Left hindlimb (tissue), 1 donor: ENCODE measurements at regions not wholly inside any gene's neighbourhood (a gene's known extent, or its start where the extent isn't known, plus 50 kb on each side); places are given as distances from the start of the nearest gene placed in this dataset.

ENCODE experiments used
- DNase-seq: peaks from one replicate; pipeline ENCODE4 v3.0.0-alpha.2; 2018

DNA sequence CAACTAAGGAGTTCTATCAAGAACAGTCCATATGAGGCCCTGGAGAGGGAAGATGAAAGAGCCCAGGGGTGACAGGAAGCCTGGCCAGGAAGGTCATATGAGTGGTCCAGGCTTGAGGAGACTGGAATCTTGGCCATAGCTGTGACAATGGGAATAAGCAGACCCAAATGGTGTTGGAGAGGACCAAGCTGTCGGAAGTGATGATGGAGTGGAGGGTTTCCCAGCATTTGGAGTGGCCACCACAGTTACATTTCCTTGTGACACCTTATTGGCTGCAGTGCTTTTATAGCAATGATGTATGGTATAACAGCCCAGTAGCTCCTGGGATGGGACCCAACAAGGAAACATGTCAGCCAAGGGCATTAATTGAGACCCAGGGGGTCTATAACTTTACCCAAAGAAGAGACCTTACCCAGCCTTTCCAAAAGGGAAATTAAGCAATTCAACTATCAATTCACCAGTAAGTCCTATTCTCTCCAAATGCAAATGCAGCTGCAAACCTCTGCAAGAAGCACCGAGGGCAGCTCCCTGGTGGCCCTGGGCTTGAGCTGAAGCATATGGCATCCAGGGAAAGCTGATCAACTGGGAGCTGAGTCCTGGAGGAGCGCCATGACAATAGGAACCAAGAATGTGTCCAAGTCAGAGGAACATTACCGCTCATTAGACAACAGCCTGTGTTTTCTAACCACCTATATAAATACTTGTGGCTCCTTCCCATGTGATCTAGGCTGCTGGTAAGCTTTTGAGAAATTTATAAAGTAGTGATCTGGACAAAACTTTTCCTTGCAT, 219.4 kb downstream of the SOD2 start:
- no peak for DNase-seq

DNA sequence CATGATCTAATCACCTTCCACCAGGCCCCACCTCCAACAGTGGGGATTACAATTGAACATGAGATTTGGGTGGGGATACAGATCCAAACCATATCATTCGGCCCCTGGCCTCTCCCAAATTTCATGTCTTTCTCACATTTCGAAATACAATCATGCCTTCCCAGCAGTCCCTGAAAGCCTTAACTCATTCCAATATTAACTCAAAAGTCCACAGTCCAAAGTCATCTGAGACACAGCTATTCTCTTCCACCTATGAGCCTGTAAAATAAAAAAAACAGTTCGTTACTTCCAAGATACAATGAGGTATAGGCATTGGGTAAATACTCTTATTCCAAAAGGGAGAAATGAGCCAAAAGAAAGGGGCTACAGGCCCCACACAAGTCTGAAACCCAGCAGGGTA, 222.6 kb downstream of the SOD2 start:
- no peak for DNase-seq

DNA sequence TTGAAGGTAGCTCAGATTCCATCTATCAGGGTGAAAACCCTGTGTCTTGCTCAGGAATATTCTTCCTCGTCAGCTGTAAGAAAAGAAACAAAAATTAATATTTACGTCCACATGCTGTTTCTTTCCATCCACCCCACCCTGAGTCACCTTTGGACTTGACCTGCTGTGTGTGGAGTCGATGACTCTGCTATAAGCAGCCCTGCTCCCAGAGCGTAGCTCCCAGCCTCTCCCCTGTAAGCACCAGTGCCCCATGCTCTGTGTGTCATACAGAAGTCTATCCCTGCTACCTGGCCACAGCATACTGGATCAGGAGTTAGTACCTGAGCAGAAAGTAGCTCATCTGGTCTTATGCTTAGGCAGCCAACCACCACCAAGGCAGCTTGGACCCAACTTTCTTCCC, 223.6 kb downstream of the SOD2 start:
- DNase-seq: no peak

GRCh38 chr6:159468994-159469393, 224.0 kb downstream of the SOD2 start:
- no peak for DNase-seq

GRCh38 chr6:159467473-159468041, 225.5 kb downstream of the SOD2 start:
- no peak for DNase-seq

DNA sequence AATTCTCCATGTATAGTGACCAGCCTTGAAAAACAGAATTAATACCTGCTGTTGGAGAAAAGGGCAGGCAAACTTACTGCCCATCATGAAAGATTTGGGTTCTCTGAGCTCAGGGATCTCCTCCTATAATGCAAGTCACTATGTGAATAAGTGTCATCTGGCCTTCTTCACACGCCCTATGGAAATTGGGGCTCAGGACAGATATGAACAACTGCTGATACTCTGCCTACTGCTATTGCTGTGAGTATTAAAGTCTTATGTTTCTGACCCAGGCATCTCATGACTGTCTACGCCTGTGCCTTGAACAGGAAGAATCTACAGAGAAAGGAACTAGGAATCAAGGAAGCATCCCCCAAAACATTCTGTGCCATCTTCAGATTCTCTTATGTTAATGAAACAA, 226.1 kb downstream of the SOD2 start:
- no peak for DNase-seq

- DNase-seq: peak; percentile 72
Observed at GRCh38 chr6:159464816-159465215, 228.2 kb downstream of the SOD2 start.

DNA sequence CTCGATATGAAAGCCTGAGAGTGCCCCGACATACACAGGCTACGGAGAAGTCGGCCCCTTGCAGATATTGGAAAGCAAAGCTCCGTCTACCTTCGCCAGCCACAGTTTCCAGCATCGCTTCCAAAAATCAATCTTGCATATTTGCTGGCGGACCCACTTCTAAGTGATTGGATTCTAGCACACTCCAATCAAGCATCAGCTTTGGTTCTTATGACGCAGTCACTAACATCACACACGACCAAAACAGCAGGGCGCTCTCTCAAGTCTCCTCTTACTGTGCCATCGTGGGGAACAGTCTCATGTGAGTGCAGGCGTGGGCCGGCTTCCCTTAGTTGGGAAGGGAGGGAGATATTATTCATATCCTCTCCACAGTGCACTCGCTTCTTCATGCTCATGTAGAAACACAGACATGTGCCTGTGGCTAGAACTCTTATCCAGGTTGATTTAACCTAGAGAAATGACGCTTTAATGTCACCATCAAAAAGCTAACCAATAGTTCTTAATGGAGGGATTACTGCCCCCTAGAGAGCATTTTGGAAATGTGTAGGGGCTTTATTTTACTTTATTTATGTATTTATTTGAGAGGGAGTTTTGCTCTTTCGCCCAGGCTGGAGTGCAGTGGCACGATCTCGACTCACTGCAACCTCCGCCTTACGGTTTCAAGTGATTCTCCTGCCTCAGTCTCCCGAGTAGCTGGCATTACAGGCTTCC, 229.8 kb downstream of the SOD2 start:
- no peak for DNase-seq

DNA sequence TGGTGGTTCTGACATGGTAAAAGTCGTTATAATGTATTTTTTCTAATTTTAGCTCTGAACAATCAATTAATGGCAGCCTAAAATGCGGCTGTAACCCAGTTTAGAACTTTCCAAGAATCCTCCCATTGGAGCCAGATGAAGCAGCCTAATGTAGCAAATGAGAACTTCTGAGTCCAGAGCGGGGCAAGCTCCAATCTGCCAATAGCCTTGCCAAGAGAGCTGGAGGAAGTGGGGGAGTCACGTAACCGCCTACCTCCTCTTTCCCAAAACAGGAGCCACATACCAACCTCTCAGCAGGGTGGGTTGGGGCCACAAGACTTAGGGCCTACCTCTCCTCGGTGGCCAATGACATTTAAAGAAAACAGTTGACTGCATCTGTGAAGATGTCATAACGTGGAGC, 230.6 kb downstream of the SOD2 start:
- no peak for DNase-seq

DNA sequence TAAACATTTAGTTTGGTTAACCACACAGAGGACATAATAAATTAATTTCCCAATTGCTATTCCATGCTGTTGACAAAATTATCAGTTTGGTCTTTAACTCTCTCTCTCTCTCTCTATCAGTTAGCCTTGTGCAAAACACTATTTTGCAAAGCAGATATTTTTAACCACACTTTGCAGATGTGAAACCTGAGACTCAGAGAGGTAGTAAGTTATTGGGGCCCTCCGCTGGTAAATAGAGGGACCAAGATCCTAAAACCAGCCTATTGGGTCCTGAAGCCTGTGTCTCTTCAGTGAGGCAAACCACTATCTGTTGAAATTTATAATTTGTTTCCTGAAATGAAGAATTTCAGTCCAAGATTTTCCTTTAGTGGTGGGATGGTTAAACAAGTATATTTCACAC, 231.0 kb downstream of the SOD2 start:
- no peak for DNase-seq

GRCh38 chr6:159461266-159461665, 231.8 kb downstream of the SOD2 start:
- no peak for DNase-seq

DNA sequence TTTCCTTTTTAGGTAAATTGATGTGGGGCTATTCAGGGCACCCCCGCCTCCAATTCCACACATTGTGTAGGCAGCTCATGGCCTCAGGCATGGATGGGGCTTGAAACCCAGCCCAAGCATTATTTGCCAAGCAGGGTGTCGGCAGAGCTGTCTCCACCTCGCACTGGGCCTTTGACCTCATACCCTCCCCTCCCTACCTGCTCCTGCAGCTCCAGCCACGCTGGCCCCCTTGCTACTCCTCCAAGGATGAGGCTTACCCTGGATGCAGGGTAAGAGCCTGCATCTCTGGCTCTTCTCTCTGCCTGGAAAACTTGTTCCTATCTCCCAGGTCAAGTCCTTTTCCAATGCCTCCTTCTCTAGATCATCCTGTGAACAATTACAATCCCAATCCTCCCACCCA, 232.6 kb downstream of the SOD2 start:
- DNase-seq: no peak

GRCh38 chr6:159456349-159456748, 236.7 kb downstream of the SOD2 start:
- no peak for DNase-seq

GRCh38 chr6:159455700-159456274, 237.3 kb downstream of the SOD2 start:
- DNase-seq: no peak

GRCh38 chr6:159450815-159451465, 242.1 kb downstream of the SOD2 start:
- no peak for DNase-seq

DNA sequence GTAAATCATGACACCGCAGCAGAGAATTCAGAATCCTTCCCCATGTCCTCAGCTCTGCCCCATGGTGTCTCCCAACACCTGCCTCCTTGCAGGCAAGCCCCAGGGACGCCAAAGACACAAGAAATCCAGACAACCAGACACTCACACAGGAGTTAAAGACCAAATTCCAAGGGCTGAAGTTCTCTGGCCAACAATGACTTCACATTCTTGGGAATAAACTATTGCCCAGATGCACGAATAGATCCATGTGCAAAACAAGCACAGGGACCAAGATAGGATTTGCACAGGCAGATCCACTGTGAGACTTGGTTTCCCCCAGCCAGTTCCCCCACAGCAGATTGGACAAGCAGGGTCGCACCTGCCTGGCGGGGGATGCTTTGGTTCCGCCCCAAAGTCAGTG, 246.7 kb downstream of the SOD2 start:
- no peak for DNase-seq

GRCh38 chr6:159445351-159445750, 247.7 kb downstream of the SOD2 start:
- DNase-seq: no peak

GRCh38 chr6:159444056-159444760, 248.8 kb downstream of the SOD2 start:
- peak; percentile 78 for DNase-seq

- no peak for DNase-seq
Observed at GRCh38 chr6:159443417-159443920, 249.6 kb downstream of the SOD2 start.

- DNase-seq: no peak
Observed at GRCh38 chr6:159441704-159441981, 251.4 kb downstream of the SOD2 start.

DNA sequence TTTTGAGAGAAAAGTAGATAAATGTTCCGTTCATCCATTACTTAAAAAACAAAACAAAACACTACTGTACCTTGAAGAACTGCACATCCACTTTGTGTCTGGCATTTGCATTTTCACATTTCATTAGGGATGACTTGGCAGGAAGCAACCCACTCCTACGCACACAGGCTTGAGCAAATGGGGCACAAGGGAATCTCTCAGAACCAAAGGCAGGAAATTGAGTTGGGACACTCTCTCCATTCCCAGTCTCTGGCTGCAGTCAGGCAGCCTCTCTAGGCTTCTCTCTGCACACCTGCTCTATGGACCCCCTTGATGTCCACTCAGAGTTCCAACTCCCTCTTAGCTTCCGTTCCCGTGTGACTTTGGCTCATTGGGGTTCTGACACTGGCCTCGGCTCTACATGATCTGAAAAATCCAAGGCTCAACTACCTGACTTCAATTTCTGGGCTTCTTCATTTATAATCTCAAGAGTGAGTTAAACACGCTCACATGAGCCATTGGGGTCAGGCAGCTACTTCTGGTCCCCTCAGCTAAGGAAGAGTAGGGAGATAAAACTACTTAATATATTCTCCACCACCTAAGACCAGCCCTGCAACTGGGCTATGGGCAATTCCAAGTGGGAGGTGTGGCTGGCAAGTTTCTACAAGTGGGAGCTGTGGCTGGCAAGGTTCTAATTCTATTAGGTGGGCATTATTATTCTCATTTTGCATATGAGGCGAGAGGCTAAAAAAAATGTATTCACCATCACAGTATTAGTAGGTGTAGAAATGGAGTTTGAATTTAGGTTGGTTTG, 251.9 kb downstream of the SOD2 start:
- no peak for DNase-seq

- no peak for DNase-seq
Observed at GRCh38 chr6:159440349-159440748, 252.7 kb downstream of the SOD2 start.
